Endothelial cell of umbilical vein (primary cell): ENCODE measurements at regions not wholly inside any gene's neighbourhood (a gene's known extent, or its start where the extent isn't known, plus 50 kb on each side); places are given as distances from the start of the nearest gene placed in this dataset.
"Not testable (repeated sequence)": the region's sequence is repeated elsewhere in the genome, so short reads cannot be mapped to it uniquely, and the experiment has no call there.

Source experiments
- BruUV-seq: library from RNA; stranded (reverse); fragments of 400-500 nt; replicated peaks from 2 replicates; lab custom pipeline; 2021; lab: Mats Ljungman, UMichigan
- CTCF ChIA-PET: fragments of 300-600, 350-600 bp; sonication (Branson Sonifier 250); formaldehyde crosslinking; loops from one replicate; lab custom pipeline; 2021; ENCODE audit warnings: antibody characterized with exemption, inconsistent platforms; lab: Charles Lee
- POLR2A ChIA-PET: fragments of 300-600, 350-600 bp; sonication (Branson Sonifier 250); formaldehyde crosslinking; loops from one replicate; lab custom pipeline; 2021; ENCODE audit warnings: antibody characterized with exemption, inconsistent platforms; lab: Charles Lee
- DNase-seq: peaks from one replicate; pipeline ENCODE4 v3.0.0-alpha.2; 2011; ENCODE audit warnings: low read depth, low spot score
- FAIRE-seq: peaks from 2 replicates; lab custom pipeline; 2011; peaks lifted over from hg19 to GRCh38; lab: Jason Lieb, UNC
- H2AFZ ChIP-seq: 2 replicates; pipeline ENCODE4 v1.6.0; 2012; ENCODE audit warnings: low read depth, low read length, control low read depth, inconsistent platforms
- H3K27ac ChIP-seq: 2 replicates; pipeline ENCODE4 v1.5.1; 2011; ENCODE audit warnings: low read depth, mild to moderate bottlenecking, control low read depth, low read length, moderate library complexity; ENCODE audit not compliant: insufficient read depth
- H3K27me3 ChIP-seq, 2 experiments: 2 replicates each; pipeline versions ENCODE4 v1.6.0 to v1.6.1; 2011; ENCODE audit warnings: low read length in 2 of 2, mixed read lengths in 1 of 2; ENCODE audit not compliant: control insufficient read depth in 2 of 2, insufficient read depth in 2 of 2
- H3K36me3 ChIP-seq, 2 experiments: 2 replicates in 1 of 2; 3 replicates in 1 of 2; pipeline ENCODE4 v1.5.1; 2011; ENCODE audit warnings: low read length in 2 of 2, mild to moderate bottlenecking in 1 of 2, moderate library complexity in 1 of 2; ENCODE audit not compliant: control insufficient read depth in 2 of 2, insufficient read depth in 2 of 2; ENCODE audit errors: extremely low read depth in 1 of 2
- H3K4me1 ChIP-seq: 3 replicates; pipeline ENCODE4 v1.5.1; 2011; ENCODE audit warnings: mild to moderate bottlenecking, low read length; ENCODE audit not compliant: control insufficient read depth, insufficient read depth; ENCODE audit errors: extremely low read depth
- H3K4me2 ChIP-seq: 2 replicates; pipeline ENCODE4 v1.6.1; 2011; ENCODE audit warnings: low read length, control low read depth, mixed read lengths; ENCODE audit not compliant: insufficient read depth
- H3K4me3 ChIP-seq, 3 experiments: fragments of 200-600 bp in 1 of 3; sonication (generic), shearing (Covaris generic) in 1 of 3; replicated peaks in 1 of 3; 2 replicates each; pipeline ENCODE4 v1.5.1; 2011 to 2016; ENCODE audit warnings: control low read depth in 3 of 3, low read length in 3 of 3, mild to moderate bottlenecking in 2 of 3, inconsistent platforms in 1 of 3, low read depth in 1 of 3, moderate library complexity in 1 of 3; ENCODE audit not compliant: insufficient read depth in 1 of 3
- H3K79me2 ChIP-seq: 2 replicates; pipeline ENCODE4 v1.6.0; 2012; ENCODE audit warnings: low read length, inconsistent platforms; ENCODE audit not compliant: control insufficient read depth, insufficient read depth
- H3K9ac ChIP-seq: replicated peaks from 2 replicates; pipeline ENCODE3; 2011; ENCODE audit warnings: low read length, control low read depth; ENCODE audit not compliant: insufficient read depth; ENCODE audit errors: extremely low read depth
- H3K9me1 ChIP-seq: replicated peaks from 3 replicates; pipeline ENCODE4 v1.6.0; 2011; ENCODE audit warnings: mild to moderate bottlenecking, low read length; ENCODE audit not compliant: control insufficient read depth, insufficient read depth; ENCODE audit errors: extremely low read depth
- H3K9me3 ChIP-seq: replicated peaks from 2 replicates; pipeline ENCODE4 v1.5.1; 2012; ENCODE audit warnings: low read length, inconsistent platforms; ENCODE audit not compliant: control insufficient read depth, insufficient read depth
- H4K20me1 ChIP-seq: replicated peaks from 2 replicates; pipeline ENCODE3; 2011; ENCODE audit warnings: mild to moderate bottlenecking, low read length; ENCODE audit not compliant: control insufficient read depth, insufficient read depth; ENCODE audit errors: extremely low read depth
- dilution Hi-C: fragments of 300-500 bp; cut with MboI; formaldehyde crosslinking; loops from one replicate; pipeline ENCODE4 v1.15.0; 2019; ENCODE audit warnings: low sequenced_read_pairs; ENCODE audit not compliant: extremely low pct_ligation_motif_present
- intact Hi-C: fragments of 100-400 bp; cut with micrococcal nuclease; formaldehyde crosslinking; loops from one replicate; pipeline ENCODE4 v1.10.0; 2022

DNA sequence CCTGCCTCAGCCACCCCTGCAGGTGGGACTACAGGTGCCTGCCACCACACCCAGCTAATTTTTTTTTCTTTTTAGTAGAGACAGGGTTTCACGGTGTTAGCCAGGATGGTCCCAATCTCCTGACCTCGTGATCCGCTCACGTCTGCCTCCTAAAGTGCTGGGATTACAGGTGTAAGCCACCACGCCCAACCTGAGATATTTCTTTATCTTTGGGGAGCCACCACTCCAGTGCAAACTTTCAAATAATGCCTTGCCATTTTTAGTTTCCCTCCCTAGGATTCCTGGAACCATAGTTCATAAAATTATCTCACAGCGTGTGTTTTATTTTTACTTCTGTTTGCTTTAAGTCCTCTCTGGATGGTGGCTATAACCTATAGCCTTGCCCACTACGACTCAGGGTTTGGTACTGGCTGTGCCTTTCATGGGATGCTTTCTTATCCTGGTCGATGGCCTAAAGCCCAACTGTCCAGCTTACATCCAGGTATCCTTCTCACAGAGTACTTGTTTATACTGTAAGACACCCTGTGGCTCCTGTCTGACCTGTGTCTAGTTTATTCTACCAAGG lies 374.7 kb upstream of the NPAP1 start:
- H2AFZ ChIP-seq, dilution Hi-C loops, BruUV-seq: not testable (repeated sequence)

GRCh38 chr15:24301999-24302398 lies 373.6 kb upstream of the NPAP1 start:
- H3K79me2 ChIP-seq, H3K36me3 ChIP-seq, H3K27me3 ChIP-seq, H3K4me3 ChIP-seq, H3K4me2 ChIP-seq, CTCF ChIA-PET, H3K9me1 ChIP-seq, H3K9me3 ChIP-seq, H2AFZ ChIP-seq, H3K27ac ChIP-seq, H4K20me1 ChIP-seq, H3K9ac ChIP-seq, intact Hi-C loops, DNase-seq, POLR2A ChIA-PET, H3K4me1 ChIP-seq, BruUV-seq, FAIRE-seq, dilution Hi-C loops: not testable (repeated sequence)

More for the DNA sequence above, 374.7 kb upstream of the NPAP1 start:
- H3K4me1 ChIP-seq, H3K9ac ChIP-seq, H3K36me3 ChIP-seq, H3K27ac ChIP-seq, CTCF ChIA-PET, FAIRE-seq, H3K9me1 ChIP-seq, H3K27me3 ChIP-seq, H3K4me3 ChIP-seq, POLR2A ChIA-PET, H3K79me2 ChIP-seq, DNase-seq, H3K4me2 ChIP-seq, H3K9me3 ChIP-seq, intact Hi-C loops, H4K20me1 ChIP-seq: not testable (repeated sequence)

- H3K79me2 ChIP-seq, H3K4me3 ChIP-seq, H3K36me3 ChIP-seq, POLR2A ChIA-PET, intact Hi-C loops, dilution Hi-C loops, DNase-seq, H4K20me1 ChIP-seq, H3K27ac ChIP-seq, H3K27me3 ChIP-seq, H3K9me1 ChIP-seq, H3K4me2 ChIP-seq, H3K9me3 ChIP-seq, H2AFZ ChIP-seq, BruUV-seq, H3K9ac ChIP-seq, CTCF ChIA-PET, FAIRE-seq, H3K4me1 ChIP-seq: not testable (repeated sequence)
These were observed 370.8 kb upstream of the NPAP1 start for GRCh38 chr15:24304747-24305146.

- H3K36me3 ChIP-seq, FAIRE-seq, H3K4me1 ChIP-seq, H3K79me2 ChIP-seq, H3K27ac ChIP-seq, DNase-seq, BruUV-seq, H4K20me1 ChIP-seq, H3K27me3 ChIP-seq, H3K9me3 ChIP-seq, POLR2A ChIA-PET, H3K9me1 ChIP-seq, dilution Hi-C loops, H3K9ac ChIP-seq, H2AFZ ChIP-seq, CTCF ChIA-PET, intact Hi-C loops, H3K4me3 ChIP-seq, H3K4me2 ChIP-seq: not testable (repeated sequence)
These were observed 369.9 kb upstream of the NPAP1 start for GRCh38 chr15:24305643-24306042.
